ENCODE measurements at regions not wholly inside any gene's neighbourhood (a gene's known extent, or its start where the extent isn't known, plus 50 kb on each side); places are given as distances from the start of the nearest gene placed in this dataset.

GRCh38 chr3:170784406-170784805 lies 85.6 kb downstream of the RPL22L1 start:
- intact Hi-C loops (cut with DNase I), result no loop called here
- TF ChIP-seq CTCF (IDR thresholded peaks at IDR 0.05), result no peak
- Histone ChIP-seq H3K27me3 (no peaks in the 10 kb centered on the region), H3K4me1 (no peaks in the 10 kb centered on the region), H3K4me3 (no peak overlapping the region), H3K27ac (no peak overlapping the region), H3K36me3 (no peaks in the 10 kb centered on the region), H3K9me3 (no peaks in the 10 kb centered on the region)
- FAIRE-seq, result no peak
- WGBS, 2 donors, result 65 to 68% methylated on average over 2 of the region's 2 CpGs
- DNase-seq, result no peak
- no peak for ATAC-seq

GRCh38 chr3:170780955-170781354 lies 89.0 kb downstream of the RPL22L1 start:
- no peak for TF ChIP-seq CTCF (IDR thresholded peaks at IDR 0.05)
- no peak for DNase-seq
- Histone ChIP-seq H3K4me3 (no peak overlapping the region), H3K27me3 (no peaks in the 10 kb centered on the region), H3K36me3 (no peaks in the 10 kb centered on the region), H3K4me1 (no peaks in the 10 kb centered on the region), H3K9me3 (no peaks in the 10 kb centered on the region), H3K27ac (no peak overlapping the region)
- no peak for FAIRE-seq
- intact Hi-C loops (cut with DNase I), result no loop called here
- ATAC-seq, result peak in 1 of 4 donors; percentile 62

- ATAC-seq, result no peak
- no peaks in the 10 kb centered on the region for H3K4me1 ChIP-seq
- intact Hi-C loops (cut with DNase I), result no loop called here
- no peaks in the 10 kb centered on the region for H3K36me3 ChIP-seq
- no peak for DNase-seq
- H3K9me3 ChIP-seq, result no peaks in the 10 kb centered on the region
- TF ChIP-seq CTCF (IDR thresholded peaks at IDR 0.05), result no peak
- no peak overlapping the region for H3K27ac ChIP-seq
- no peak for FAIRE-seq
- H3K27me3 ChIP-seq, result no peaks in the 10 kb centered on the region
- H3K4me3 ChIP-seq, result no peak overlapping the region
- WGBS, 2 donors, result 46 to 60% methylated on average over 1 of the region's 1 CpG
Measured at GRCh38 chr3:170780471-170780870, 89.5 kb downstream of the RPL22L1 start.

- H3K36me3 ChIP-seq, result no peaks in the 10 kb centered on the region
- no peaks in the 10 kb centered on the region for H3K9me3 ChIP-seq
- FAIRE-seq (no peak), DNase-seq (no peak), ATAC-seq (no peak)
- H3K27me3 ChIP-seq, result no peaks in the 10 kb centered on the region
- WGBS, 2 donors, result 76 to 78% methylated on average over 6 of the region's 6 CpGs
- intact Hi-C loops (cut with DNase I), result no loop called here
- no peak overlapping the region for H3K4me3 ChIP-seq
- no peak overlapping the region for H3K27ac ChIP-seq
- no peak for TF ChIP-seq CTCF (IDR thresholded peaks at IDR 0.05)
- no peaks in the 10 kb centered on the region for H3K4me1 ChIP-seq
Measured at GRCh38 chr3:170778240-170779217, 91.5 kb downstream of the RPL22L1 start.

- FAIRE-seq (no peak), ATAC-seq (no peak), DNase-seq (no peak)
- no peak for TF ChIP-seq CTCF (IDR thresholded peaks at IDR 0.05)
- Histone ChIP-seq H3K4me1 (no peaks in the 10 kb centered on the region), H3K36me3 (no peaks in the 10 kb centered on the region), H3K27ac (no peak overlapping the region), H3K4me3 (no peak overlapping the region), H3K9me3 (no peaks in the 10 kb centered on the region), H3K27me3 (no peaks in the 10 kb centered on the region)
- intact Hi-C loops (cut with DNase I), result no loop called here
Measured at GRCh38 chr3:170777564-170777926, 92.5 kb downstream of the RPL22L1 start.
